ENCODE measurements at regions not wholly inside any gene's neighbourhood (a gene's known extent, or its start where the extent isn't known, plus 50 kb on each side); places are given as distances from the start of the nearest gene placed in this dataset.

DNA sequence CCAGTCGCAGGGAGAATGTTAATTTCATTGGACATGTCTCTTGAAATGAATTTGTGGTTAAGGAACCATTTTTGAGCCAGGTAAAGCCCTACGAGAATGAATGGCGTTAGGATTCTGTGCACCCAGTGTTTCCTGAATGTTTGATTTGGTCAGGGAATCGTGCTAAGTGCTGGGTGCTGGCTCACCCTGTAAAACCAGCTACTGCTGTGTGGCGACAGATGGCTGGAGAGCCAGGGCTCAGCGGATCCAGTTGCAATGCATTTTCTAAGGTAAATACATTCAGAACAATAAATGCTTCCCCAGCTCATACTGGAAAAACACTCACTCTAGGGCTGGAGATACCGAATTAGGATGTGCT is 355.5 kb downstream of the GLRX3 start:
- DNase-seq = no peak

DNA sequence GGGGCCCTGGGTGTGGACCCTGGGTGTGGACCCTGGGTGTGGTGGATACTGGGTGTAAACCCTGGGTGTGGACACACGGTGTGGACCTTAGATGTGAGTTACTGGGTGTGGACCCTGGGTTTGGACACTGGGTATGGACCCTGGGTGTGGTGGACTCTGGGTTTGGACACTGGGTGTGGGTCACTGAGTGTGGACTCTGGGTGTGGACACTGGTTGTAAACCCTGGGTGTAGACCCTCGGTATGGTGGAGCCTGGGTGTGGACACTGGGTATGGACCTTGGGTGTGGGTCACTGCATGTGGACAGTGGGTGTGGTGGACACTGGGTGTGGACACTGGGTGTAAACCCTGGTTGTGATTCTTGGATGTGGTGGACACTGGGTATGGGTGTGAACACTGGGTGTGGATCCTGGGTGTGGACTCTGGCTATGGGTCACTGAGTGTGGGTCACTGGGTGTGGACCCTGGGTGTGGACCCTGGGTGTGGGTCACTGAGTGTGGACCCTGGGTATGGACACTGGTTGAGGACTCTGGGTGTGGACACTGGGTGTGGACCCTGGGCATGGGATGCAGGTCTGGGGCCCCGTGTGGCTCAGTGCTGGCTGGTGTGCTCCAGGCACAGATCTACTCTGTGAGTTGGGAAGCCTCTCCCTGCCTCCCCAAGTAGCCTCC is 356.2 kb downstream of the GLRX3 start:
- DNase-seq = no peak

DNA sequence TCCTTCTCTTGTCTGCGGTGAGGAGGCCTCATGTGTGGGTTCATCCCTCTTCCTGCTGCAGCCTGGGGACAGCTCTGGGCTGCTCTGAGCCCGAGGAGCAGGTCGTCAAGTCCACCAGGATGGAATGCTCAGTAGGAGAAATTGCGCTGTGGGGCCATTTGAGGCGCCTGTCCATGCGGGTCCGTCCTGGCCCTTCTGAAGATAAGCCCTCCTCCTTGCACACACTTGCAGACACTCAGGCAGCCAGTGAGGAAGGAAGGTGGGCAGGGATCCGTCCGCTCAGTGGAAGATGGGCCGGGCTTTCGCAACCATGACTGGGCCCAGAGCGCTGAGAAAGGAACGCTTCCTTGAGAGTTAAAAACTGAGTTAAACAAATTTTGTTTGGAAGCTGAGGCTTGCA is 356.8 kb downstream of the GLRX3 start:
- DNase-seq = no peak

GRCh38 chr10:130493446-130494145 is 357.4 kb downstream of the GLRX3 start:
- no peak for DNase-seq

DNA sequence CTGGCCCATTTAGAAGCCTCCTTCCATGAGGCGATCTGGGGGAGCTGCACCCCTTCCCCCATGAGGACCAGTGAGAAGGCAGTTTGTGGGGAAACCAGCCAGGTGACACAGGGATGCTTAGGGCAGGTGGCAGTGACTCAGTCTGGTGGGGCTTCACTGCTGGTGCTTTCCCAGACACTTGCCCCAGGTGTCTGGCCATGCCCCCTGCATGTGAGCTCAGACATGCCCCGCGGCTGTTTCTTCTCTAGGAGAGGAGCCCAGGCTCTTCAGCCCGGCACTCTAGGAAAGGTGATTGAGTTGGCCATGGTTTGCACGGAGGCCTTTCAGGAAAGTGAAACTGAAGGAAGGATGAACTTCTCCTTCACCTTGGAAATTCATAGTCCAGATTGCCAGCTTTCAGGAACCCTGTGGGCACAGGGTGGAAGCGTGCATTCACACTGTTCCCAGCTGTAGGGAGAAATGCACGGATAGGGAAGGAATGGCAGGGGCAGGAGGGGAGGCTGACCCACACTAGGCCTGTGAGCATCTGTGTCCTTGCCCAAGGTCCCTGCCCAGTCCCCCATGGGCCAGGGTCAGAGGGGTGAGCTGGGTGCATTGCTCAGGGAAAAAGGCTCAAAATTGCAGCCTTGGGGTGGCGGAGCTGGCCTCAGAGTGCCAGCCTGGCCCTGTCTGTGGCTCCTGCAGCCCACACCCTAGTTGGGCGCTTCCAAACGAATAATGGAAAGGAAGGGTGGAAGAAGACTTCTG is 359.1 kb downstream of the GLRX3 start:
- DNase-seq = no peak

- DNase-seq = no peak
These were observed 359.9 kb downstream of the GLRX3 start for GRCh38 chr10:130495891-130496636.

DNA sequence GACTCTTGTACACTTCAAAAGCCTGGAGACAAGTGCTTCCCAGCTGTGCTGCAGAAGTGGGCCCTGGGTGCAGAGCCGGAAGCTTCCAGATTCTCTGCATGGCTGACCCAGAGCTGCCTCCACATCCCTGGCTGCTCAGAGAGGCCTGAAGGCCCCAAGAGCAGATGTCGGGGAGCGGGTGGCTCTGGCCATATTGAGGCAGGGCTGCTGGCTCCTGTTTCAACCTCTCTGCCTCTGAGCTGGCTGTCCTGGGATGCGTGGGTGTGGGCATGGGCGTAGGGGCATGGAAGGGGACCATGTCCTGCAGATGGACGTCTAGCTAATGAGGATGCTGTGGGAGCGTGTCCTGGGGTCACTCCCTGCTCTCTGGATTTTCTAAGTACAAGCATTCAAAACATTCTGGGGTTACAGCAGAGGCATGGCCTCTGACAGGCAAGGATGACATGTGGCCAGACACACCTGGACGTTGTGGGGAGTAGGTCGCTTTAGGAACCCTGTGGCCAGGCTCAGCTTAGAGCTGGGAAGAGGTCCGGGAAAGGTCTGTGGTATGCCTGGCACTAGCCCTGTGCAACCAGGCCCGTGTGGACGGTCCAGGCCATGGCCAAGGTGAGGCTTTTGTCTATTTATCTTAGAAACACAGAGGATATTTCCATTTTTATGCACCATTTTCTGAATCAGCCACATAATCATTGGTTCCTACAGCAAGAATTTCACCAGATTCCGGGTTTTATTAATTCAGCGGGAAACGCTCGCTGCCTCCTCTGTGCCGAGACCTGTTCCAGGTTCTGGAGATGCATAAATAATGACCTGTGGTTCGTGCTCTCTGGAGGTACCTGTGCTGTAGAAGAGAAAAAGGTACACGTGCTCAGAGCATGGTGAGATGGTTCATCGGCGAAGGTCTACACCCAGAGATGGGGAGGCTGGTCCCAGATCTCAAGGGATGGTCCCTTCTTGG is 361.1 kb downstream of the GLRX3 start:
- no peak for DNase-seq

DNA sequence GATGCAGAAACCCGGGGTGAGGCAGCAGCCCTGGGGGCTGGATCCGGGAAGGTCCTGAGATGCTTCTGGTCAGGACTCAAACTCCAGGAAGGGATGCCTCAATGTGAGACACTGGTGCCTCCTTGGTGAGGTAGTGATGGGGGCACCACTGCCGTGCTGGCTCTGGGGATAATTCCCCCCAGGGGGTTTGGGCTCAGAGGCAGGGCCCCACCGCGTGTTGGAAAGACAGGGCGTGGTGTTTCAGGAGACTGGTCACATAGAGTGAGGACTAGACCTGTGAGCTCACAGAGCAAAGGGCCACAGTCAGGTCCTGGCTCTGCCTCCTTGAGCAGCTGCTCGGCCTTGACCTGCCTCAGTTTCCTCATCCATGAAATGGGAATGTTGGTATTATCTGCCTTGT is 361.9 kb downstream of the GLRX3 start:
- DNase-seq = no peak

DNA sequence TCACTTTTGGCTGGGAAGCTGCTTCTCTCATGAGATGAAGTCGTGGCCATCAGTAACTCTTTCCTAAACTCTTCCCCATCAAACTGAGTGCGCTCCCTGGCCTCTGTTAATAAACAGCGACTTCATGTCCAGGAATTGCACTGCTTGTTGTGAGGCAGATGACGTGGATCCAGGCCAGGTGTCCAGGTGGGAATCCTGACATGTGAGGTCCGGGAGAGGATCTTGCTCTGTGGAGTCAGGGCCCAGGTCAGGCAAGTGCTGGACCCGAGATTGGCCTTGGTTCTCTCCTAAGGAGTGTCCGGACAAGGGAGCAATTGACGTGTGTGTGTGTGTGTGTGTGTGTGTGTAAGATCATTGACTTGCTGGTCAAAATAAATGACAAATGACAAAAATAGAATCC is 362.7 kb downstream of the GLRX3 start:
- no peak for DNase-seq

DNA sequence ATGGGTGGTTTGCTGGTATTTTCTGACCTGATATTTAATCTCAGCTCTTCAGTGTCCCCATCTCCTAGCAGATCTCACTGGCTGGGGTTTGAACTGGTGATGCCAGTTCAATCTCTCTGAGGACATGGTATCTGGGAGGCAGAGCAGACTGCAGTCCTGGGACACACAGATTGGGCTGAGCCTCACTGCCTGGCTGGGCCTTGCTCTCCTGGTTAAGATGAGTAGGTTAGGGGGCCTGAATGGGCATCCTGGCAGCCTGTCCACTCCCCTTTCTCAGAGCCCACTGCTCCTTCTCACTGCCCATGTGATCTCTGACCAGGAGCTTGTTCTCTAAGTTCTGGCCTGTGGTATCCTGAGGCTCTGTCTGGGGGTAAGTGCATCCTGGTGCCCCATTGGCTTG is 363.4 kb downstream of the GLRX3 start:
- DNase-seq = no peak

DNA sequence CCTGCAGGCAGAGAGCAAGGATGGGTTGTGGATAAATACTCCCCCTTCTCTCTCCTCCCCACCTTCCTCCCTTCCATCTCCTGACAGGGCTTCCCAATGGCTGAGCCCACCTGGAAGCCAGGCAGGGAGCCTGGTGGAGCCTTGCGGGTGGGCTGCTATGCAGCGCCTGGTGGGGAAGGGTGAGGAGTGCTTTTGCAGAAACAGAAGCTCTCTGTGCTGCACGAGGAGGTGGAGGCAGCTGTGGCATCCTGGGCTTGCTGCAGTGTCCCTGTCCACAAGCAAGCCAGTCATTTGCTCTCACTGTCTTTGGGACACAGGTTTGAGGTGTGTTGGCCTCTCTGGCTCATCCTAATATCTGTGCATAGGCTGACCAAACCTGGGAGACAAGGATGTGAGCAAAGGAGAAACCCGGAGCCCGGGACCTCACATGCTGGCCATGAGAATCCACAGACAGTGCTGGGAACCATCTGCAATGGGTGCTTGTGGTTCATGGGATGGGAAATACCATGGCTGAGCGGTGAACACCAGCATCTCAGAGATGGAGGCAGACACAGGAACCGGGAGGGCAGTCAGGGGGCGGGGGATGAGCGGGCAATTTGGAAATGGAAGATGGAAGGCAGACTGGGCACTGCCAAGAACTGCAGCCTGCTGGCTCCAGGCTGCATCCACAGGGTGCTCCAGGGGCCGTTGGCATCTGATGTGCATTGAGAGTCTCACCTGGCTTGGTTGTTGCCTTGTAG is 364.2 kb downstream of the GLRX3 start:
- DNase-seq = no peak

- no peak for DNase-seq
These were observed 371.3 kb downstream of the GLRX3 start for GRCh38 chr10:130507461-130507860.

DNA sequence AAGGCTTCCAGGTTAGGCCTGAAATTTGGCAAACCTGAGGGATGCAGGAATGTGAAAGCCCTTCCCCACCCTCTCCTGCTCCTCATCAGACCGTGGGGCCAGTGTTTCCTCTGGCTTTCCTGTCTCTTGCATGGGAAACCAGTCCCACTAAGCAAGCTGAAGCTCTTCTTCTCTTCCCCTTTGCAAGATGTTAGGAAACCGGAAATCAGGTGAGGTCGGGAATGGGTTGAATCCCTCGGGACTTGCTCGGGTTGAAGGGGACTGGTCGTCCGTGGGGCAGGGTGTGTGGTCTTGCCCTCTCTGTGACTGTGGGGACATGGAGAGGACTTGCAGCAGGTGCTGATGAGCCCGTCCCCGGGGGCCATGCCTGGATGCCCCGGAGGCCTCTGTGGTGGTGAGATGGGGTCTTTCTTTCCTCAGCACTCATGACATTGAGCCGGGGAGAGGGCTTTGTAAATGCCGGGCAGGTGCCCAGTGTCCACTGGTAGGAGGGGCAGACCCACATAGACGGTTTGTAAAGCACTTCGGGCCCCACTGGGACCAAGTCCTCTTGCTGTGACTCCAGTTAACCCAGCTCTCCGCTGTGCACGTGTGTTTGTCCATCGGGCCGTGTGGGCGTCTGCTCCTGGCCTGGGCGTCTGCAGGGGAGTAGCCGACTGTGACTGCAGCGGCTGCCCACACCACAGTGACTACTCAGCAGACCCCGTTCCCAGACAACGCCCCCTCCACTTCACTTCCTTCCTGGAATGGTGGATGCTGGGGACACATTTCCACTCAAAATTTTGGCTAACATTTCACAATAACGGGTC is 373.9 kb downstream of the GLRX3 start:
- DNase-seq = no peak

DNA sequence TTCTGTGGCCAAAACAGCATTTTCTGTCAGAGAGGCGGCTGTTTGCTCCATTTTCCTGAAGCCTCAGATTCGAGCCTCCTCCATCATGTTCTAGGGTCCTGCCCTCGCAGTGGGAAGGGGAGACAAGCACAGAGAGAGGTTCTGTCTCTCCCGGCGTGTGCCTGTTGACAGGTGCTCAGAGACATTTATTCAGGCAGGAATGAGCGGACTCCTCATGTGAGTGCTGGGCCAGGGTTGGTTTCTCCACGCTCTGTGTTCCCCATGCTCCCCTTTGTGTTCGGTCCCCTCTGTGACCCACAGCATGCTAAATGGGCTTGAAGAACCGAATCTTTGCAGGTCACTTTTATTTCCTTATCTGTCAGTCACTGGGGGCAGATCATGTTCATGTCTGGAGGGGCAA is 374.6 kb downstream of the GLRX3 start:
- DNase-seq = no peak

- no peak for DNase-seq
These were observed 375.6 kb downstream of the GLRX3 start for GRCh38 chr10:130511766-130512165.

- no peak for DNase-seq
These were observed 376.7 kb downstream of the GLRX3 start for GRCh38 chr10:130512936-130513335.

GRCh38 chr10:130513686-130514476 is 377.7 kb downstream of the GLRX3 start:
- DNase-seq = no peak

- no peak for DNase-seq
These were observed 379.5 kb downstream of the GLRX3 start for GRCh38 chr10:130515670-130516069.

GRCh38 chr10:130516141-130516735 is 380.0 kb downstream of the GLRX3 start:
- no peak for DNase-seq
